Suprapubic skin (tissue), 3 donors: ENCODE measurements at regions not wholly inside any gene's neighbourhood (a gene's known extent, or its start where the extent isn't known, plus 50 kb on each side); places are given as distances from the start of the nearest gene placed in this dataset.

ENCODE experiments used
- CTCF ChIP-seq, 2 donors: fragments of 200-600 bp in 1 of 2; fragments of 450-650 bp in 1 of 2; sonication (generic) in 1 of 2; IDR thresholded peaks; one replicate each; pipeline ENCODE4 v1.5.1; 2016 to 2019; ENCODE audit warnings: antibody characterized with exemption in 2 of 2, mild to moderate bottlenecking in 1 of 2, moderate library complexity in 1 of 2
- POLR2A ChIP-seq, 2 donors: fragments of 450-650 bp; IDR thresholded peaks; one replicate each; pipeline ENCODE4 v1.6.1; 2017; ENCODE audit warnings: antibody characterized with exemption in 2 of 2, mild to moderate bottlenecking in 2 of 2, moderate library complexity in 2 of 2

- no peak for TF ChIP-seq CTCF (IDR thresholded peaks at IDR 0.05)
- no peak for TF ChIP-seq POLR2A (IDR thresholded peaks at IDR 0.05)
These were observed 179.4 kb downstream of the SNAPC1 start for GRCh38 chr14:61941421-61942150.
